AG08396 (cell line): ENCODE measurements at regions not wholly inside any gene's neighbourhood (a gene's known extent, or its start where the extent isn't known, plus 50 kb on each side); places are given as distances from the start of the nearest gene placed in this dataset.
"Not testable (repeated sequence)": the region's sequence is repeated elsewhere in the genome, so short reads cannot be mapped to it uniquely, and the experiment has no call there.

ENCODE experiments used
- DNase-seq: peaks from one replicate; pipeline ENCODE4 v3.0.0; 2012; ENCODE audit warnings: low spot score, mixed read lengths

- no peak for DNase-seq
These were observed 199.1 kb downstream of the FAM43A start for GRCh38 chr3:194884649-194885315.

- no peak for DNase-seq
These were observed 200.1 kb downstream of the FAM43A start for GRCh38 chr3:194885766-194886165.

GRCh38 chr3:194886836-194887235, 201.2 kb downstream of the FAM43A start:
- no peak for DNase-seq

- DNase-seq: not testable (repeated sequence)
These were observed 202.4 kb downstream of the FAM43A start for GRCh38 chr3:194888062-194888461.

GRCh38 chr3:194888916-194889315, 203.2 kb downstream of the FAM43A start:
- DNase-seq: no peak

- no peak for DNase-seq
These were observed 204.4 kb downstream of the FAM43A start for GRCh38 chr3:194890091-194890490.

- DNase-seq: no peak
These were observed 207.7 kb downstream of the FAM43A start for GRCh38 chr3:194893121-194893987.

GRCh38 chr3:194894538-194894937, 208.9 kb downstream of the FAM43A start:
- no peak for DNase-seq

- no peak for DNase-seq
These were observed 215.3 kb downstream of the FAM43A start for GRCh38 chr3:194900854-194901522.

GRCh38 chr3:194903447-194903846, 217.8 kb downstream of the FAM43A start:
- not testable (repeated sequence) for DNase-seq

GRCh38 chr3:194904999-194905398, 219.3 kb downstream of the FAM43A start:
- not testable (repeated sequence) for DNase-seq

GRCh38 chr3:194905696-194906095, 220.0 kb downstream of the FAM43A start:
- DNase-seq: no peak

- DNase-seq: peak; percentile 19
These were observed 220.5 kb downstream of the FAM43A start for GRCh38 chr3:194906229-194906629.

- no peak for DNase-seq
These were observed 221.4 kb downstream of the FAM43A start for GRCh38 chr3:194906970-194907629.

- no peak for DNase-seq
These were observed 222.1 kb downstream of the FAM43A start for GRCh38 chr3:194907811-194908210.

- DNase-seq: no peak
These were observed 222.8 kb downstream of the FAM43A start for GRCh38 chr3:194908496-194908895.

- no peak for DNase-seq
These were observed 223.3 kb downstream of the FAM43A start for GRCh38 chr3:194908972-194909371.

GRCh38 chr3:194910414-194910984, 224.8 kb downstream of the FAM43A start:
- DNase-seq: no peak

- no peak for DNase-seq
These were observed 227.6 kb downstream of the FAM43A start for GRCh38 chr3:194913316-194913715.

GRCh38 chr3:194924889-194925288, 239.2 kb downstream of the FAM43A start:
- not testable (repeated sequence) for DNase-seq

GRCh38 chr3:194925614-194926013, 239.9 kb downstream of the FAM43A start:
- no peak for DNase-seq

- no peak for DNase-seq
These were observed 242.5 kb downstream of the FAM43A start for GRCh38 chr3:194928227-194928626.
